ENCODE measurements at regions not wholly inside any gene's neighbourhood (a gene's known extent, or its start where the extent isn't known, plus 50 kb on each side); places are given as distances from the start of the nearest gene placed in this dataset.

DNA sequence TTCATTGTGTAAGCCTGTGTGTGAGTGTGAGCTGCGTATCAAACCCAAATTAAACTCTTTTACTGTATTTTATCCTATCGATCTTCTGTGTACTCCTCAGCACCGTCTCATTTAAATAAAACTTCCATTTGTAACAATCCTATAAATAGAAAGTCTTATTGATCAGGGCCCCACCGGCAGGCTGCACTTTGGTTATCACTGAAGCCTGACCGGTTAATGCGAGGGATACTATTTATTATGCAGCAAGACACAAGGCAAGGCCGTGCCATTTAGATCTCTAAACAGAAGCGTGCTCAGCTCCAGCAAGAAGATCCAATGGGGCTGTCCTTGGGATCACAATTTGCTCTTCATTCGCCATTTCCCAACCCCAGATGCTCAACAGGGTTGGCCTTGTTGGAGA, 252.6 kb upstream of the TSHZ3 start:
- Histone ChIP-seq H3K4me3 (no peak overlapping the region), H3K27me3 (ENCODE audit: low read depth) (no peaks in the 10 kb centered on the region), H3K4me1 (no peaks in the 10 kb centered on the region), H3K9me3 (no peaks in the 10 kb centered on the region), H3K27ac (no peak overlapping the region), H3K36me3 (no peaks in the 10 kb centered on the region)
- TF ChIP-seq, protein P1, sequence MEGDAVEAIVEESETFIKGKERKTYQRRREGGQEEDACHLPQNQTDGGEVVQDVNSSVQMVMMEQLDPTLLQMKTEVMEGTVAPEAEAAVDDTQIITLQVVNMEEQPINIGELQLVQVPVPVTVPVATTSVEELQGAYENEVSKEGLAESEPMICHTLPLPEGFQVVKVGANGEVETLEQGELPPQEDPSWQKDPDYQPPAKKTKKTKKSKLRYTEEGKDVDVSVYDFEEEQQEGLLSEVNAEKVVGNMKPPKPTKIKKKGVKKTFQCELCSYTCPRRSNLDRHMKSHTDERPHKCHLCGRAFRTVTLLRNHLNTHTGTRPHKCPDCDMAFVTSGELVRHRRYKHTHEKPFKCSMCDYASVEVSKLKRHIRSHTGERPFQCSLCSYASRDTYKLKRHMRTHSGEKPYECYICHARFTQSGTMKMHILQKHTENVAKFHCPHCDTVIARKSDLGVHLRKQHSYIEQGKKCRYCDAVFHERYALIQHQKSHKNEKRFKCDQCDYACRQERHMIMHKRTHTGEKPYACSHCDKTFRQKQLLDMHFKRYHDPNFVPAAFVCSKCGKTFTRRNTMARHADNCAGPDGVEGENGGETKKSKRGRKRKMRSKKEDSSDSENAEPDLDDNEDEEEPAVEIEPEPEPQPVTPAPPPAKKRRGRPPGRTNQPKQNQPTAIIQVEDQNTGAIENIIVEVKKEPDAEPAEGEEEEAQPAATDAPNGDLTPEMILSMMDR (IDR thresholded peaks at IDR 0.05), result no peak
- intact Hi-C loops (cut with DNase I), result no loop called here
- DNase-seq, result no peak
- no peak for ATAC-seq

DNA sequence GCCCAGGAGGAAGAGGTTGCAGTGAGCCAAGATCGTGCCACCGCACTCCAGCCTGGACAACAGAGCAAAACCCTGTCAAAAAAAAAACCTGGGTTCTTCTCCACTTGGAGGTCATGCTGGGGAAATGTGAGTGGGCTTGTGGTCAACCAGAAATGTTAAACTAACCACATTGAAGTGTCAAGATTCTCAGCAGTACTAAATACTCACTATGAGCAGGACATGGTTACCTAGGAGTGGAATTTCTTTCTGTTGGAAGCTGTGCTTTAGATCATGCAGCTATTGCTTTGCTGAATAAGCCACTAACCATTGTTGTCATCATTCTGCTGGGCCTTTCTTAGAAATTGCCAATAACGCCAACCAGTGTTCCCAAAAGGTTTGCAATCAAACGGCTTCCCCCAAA, 253.3 kb upstream of the TSHZ3 start:
- Histone ChIP-seq H3K36me3 (no peaks in the 10 kb centered on the region), H3K27ac (no peak overlapping the region), H3K9me3 (no peaks in the 10 kb centered on the region), H3K4me3 (no peak overlapping the region), H3K27me3 (ENCODE audit: low read depth) (no peaks in the 10 kb centered on the region), H3K4me1 (no peaks in the 10 kb centered on the region)
- intact Hi-C loops (cut with DNase I), result no loop called here
- TF ChIP-seq, protein P1 (IDR thresholded peaks at IDR 0.05), result no peak
- no peak for DNase-seq
- no peak for ATAC-seq

DNA sequence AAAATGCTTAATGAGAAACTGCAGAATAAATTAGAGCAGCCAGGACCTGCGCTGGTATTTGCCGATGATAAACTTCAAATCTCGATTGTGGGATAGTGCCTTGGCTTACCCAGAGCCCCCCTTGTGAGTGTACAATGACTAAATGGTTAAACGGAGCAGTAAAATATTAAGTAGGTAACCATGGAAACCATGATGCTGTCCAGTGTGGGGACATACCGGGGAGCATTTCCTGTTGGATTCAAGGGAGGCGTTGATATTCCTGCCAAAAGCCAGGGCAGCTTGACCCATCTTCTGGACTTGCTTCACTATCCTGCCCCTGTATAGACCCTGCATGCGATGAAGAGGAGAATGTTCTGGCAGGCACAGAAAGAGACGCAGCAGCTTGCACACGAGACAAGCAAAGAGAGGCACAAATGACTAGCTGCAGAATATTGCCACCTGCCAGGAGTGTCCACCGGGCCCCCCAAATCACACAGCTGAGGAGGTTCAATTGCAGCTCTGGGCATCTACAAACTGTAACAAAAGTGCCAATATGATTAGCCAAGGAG, 255.3 kb upstream of the TSHZ3 start:
- TF ChIP-seq, protein P1 (IDR thresholded peaks at IDR 0.05), result no peak
- H3K4me3 ChIP-seq, result no peak overlapping the region
- H3K4me1 ChIP-seq, result no peaks in the 10 kb centered on the region
- DNase-seq (no peak), ATAC-seq (no peak)
- no peaks in the 10 kb centered on the region for H3K36me3 ChIP-seq
- intact Hi-C loops (cut with DNase I), result no loop called here
- no peaks in the 10 kb centered on the region for H3K27me3 ChIP-seq (ENCODE audit: low read depth)
- no peak overlapping the region for H3K27ac ChIP-seq
- H3K9me3 ChIP-seq, result no peaks in the 10 kb centered on the region

DNA sequence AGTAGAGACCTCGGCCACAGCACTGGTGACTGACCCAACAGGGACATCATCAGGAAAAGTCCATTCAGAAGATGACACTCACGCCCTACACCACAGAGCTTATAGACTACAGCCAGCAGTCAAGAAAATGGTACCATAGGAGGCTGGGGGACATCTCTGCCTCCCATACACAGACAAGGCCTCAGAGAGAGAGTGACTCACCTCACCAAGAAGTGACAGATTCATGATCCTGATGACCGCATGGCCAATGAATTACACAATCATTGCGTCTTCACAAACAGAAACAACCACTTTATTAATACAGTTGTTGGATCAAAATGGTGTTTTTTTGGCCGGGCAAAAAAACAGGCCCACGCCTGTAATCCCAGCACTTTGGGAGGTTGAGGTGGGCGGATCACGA, 260.8 kb upstream of the TSHZ3 start:
- no peaks in the 10 kb centered on the region for H3K9me3 ChIP-seq
- no peak overlapping the region for H3K4me3 ChIP-seq
- H3K27ac ChIP-seq, result no peak overlapping the region
- DNase-seq (no peak), ATAC-seq (no peak)
- intact Hi-C loops (cut with DNase I), result no loop called here
- H3K36me3 ChIP-seq, result no peaks in the 10 kb centered on the region
- H3K27me3 ChIP-seq (ENCODE audit: low read depth), result no peaks in the 10 kb centered on the region
- no peaks in the 10 kb centered on the region for H3K4me1 ChIP-seq
- TF ChIP-seq, protein P1 (IDR thresholded peaks at IDR 0.05), result no peak

DNA sequence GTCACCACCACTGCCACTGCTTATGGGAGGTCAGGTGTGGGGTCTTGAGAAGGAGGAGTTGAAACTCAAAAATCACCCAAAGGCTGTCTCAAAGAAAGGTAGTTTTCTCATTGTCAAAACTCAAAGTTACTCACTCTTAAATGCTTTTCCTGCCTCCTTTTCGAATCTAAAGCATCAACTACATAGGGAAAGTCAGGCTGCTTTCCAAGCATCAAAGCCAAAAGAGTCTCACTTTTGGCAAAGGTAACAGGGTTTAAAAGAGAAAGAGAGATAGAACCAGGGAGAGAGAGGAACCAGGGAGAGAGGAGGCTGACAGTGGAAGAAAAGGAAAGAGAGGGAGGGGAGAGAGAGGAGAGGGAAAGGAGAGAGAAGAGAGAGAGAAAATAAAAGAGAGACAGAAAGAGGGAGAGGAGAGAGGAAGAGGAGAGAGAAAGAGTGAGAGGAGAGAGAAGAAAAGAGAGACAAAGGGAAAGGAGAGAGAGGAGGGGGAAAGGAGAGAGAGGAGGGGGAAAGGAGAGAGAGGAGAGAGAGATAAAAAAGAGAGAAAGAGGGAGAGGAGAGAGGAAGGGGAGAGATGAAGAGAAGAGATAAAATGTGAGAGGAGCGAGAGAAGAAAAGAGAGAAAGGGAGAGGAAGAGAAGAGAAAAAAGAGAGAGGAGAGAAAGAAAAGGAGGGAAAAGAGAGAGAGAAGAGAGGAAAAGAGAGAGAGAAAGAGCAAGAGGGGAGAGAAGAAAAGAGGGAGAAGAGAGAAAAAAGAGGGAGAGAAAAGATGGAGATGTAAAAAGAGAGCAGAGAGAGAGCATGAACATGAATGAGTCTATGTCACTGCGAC, 262.0 kb upstream of the TSHZ3 start:
- intact Hi-C loops (cut with DNase I), result no loop called here
- DNase-seq, result no peak
- no peaks in the 10 kb centered on the region for H3K36me3 ChIP-seq
- no peaks in the 10 kb centered on the region for H3K4me1 ChIP-seq
- no peak for ATAC-seq
- H3K4me3 ChIP-seq, result no peak overlapping the region
- TF ChIP-seq, protein P1 (IDR thresholded peaks at IDR 0.05), result no peak
- no peak overlapping the region for H3K27ac ChIP-seq
- H3K27me3 ChIP-seq (ENCODE audit: low read depth), result no peaks in the 10 kb centered on the region
- no peaks in the 10 kb centered on the region for H3K9me3 ChIP-seq

All from lower lobe of right lung (tissue), 2 donors.